HG03432 (cell line): ENCODE measurements at regions not wholly inside any gene's neighbourhood (a gene's known extent, or its start where the extent isn't known, plus 50 kb on each side); places are given as distances from the start of the nearest gene placed in this dataset.

Source experiments
- ATAC-seq: cut with Tn5 transposase; IDR thresholded peaks from one replicate; pipeline ENCODE4 v1.9.1; 2021; ENCODE audit warnings: mild to moderate bottlenecking, moderate library complexity; ENCODE audit not compliant: unreplicated experiment

- no peak for ATAC-seq
Measured at GRCh38 chr11:28464252-28464867, 356.2 kb downstream of the METTL15 start.

GRCh38 chr11:28463826-28464225 lies 355.6 kb downstream of the METTL15 start:
- ATAC-seq: no peak

- no peak for ATAC-seq
Measured at GRCh38 chr11:28461846-28462245, 353.7 kb downstream of the METTL15 start.

GRCh38 chr11:28461338-28461737 lies 353.1 kb downstream of the METTL15 start:
- no peak for ATAC-seq

- no peak for ATAC-seq
Measured at GRCh38 chr11:28460348-28460747, 352.2 kb downstream of the METTL15 start.

GRCh38 chr11:28459912-28460311 lies 351.7 kb downstream of the METTL15 start:
- ATAC-seq: no peak

GRCh38 chr11:28457481-28458065 lies 349.4 kb downstream of the METTL15 start:
- no peak for ATAC-seq

- ATAC-seq: no peak
Measured at GRCh38 chr11:28448186-28448585, 340.0 kb downstream of the METTL15 start.

GRCh38 chr11:28447226-28447625 lies 339.0 kb downstream of the METTL15 start:
- no peak for ATAC-seq

- no peak for ATAC-seq
Measured at GRCh38 chr11:28442131-28442530, 333.9 kb downstream of the METTL15 start.

GRCh38 chr11:28439403-28439802 lies 331.2 kb downstream of the METTL15 start:
- no peak for ATAC-seq

GRCh38 chr11:28420099-28420498 lies 311.9 kb downstream of the METTL15 start:
- ATAC-seq: no peak

GRCh38 chr11:28417601-28418323 lies 309.6 kb downstream of the METTL15 start:
- no peak for ATAC-seq

- no peak for ATAC-seq
Measured at GRCh38 chr11:28412029-28412428, 303.8 kb downstream of the METTL15 start.

- ATAC-seq: no peak
Measured at GRCh38 chr11:28401446-28401845, 293.3 kb downstream of the METTL15 start.

- no peak for ATAC-seq
Measured at GRCh38 chr11:28400331-28401100, 292.3 kb downstream of the METTL15 start.

GRCh38 chr11:28393348-28393747 lies 285.2 kb downstream of the METTL15 start:
- ATAC-seq: no peak

GRCh38 chr11:28384418-28384817 lies 276.2 kb downstream of the METTL15 start:
- no peak for ATAC-seq

GRCh38 chr11:28383456-28383855 lies 275.3 kb downstream of the METTL15 start:
- no peak for ATAC-seq
